ENCODE measurements at regions not wholly inside any gene's neighbourhood (a gene's known extent, or its start where the extent isn't known, plus 50 kb on each side); places are given as distances from the start of the nearest gene placed in this dataset.

DNA sequence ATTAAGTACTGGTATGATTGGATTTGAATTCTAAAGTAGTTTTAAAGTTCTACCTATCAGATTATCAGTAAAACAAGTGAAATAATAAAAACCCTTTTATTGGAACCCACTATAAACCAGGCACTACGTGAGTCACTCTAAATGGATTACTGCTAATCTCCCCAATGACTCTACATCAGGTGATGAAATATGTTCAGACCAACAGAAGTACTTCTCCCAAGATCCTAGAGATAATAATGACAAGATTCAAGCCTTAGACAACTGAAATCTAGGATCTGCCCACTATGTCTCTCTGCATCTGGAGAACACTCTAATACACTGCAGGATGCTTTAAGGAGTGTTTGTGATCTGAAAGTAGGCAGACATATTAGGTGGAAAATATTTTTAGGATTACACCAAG, 652.1 kb upstream of the CHORDC1 start:
- WGBS (ENCODE audit: insufficient coverage, low lambda C conversion rate): no CpG with 5 or more reads among the region's 1 CpG
- Histone ChIP-seq H3K4me1 (ENCODE audit: control insufficient read depth, insufficient read depth, low read length) (no peaks in the 10 kb centered on the region), H3K36me3 (ENCODE audit: control insufficient read depth, insufficient read depth, low read length) (no peaks in the 10 kb centered on the region), H3K27ac (ENCODE audit: low read length) (no peak overlapping the region), H3K27me3 (ENCODE audit: control insufficient read depth, insufficient read depth, low read length) (no peaks in the 10 kb centered on the region), H3K4me3 (ENCODE audit: low read length) (no peak overlapping the region), H3K9me3 (ENCODE audit: control insufficient read depth, low read depth, low read length) (no peaks in the 10 kb centered on the region)
- DNase-seq: no peak

DNA sequence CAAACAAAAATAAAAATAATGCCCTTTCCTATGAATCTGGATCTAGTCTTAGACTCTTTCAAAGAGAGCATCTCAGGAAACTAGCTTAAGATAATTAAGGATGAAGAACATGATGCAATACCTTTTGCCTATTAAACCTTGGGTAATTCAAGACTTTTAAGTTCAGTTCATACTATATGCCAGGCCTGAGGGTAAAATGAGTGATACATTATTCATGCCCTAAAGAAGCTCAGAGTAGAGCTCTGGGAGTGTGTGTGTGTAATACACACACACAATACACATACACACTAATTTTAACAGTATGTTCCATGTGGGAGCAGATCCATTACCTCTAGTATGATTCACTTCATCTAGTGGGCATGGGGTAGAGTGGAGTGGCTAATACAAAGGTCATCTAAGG, 651.4 kb upstream of the CHORDC1 start:
- H3K27me3 ChIP-seq (ENCODE audit: control insufficient read depth, insufficient read depth, low read length): no peaks in the 10 kb centered on the region
- no peaks in the 10 kb centered on the region for H3K36me3 ChIP-seq (ENCODE audit: control insufficient read depth, insufficient read depth, low read length)
- H3K4me3 ChIP-seq (ENCODE audit: low read length): no peak overlapping the region
- no peak overlapping the region for H3K27ac ChIP-seq (ENCODE audit: low read length)
- H3K9me3 ChIP-seq (ENCODE audit: control insufficient read depth, low read depth, low read length): no peaks in the 10 kb centered on the region
- no peak for DNase-seq
- no peaks in the 10 kb centered on the region for H3K4me1 ChIP-seq (ENCODE audit: control insufficient read depth, insufficient read depth, low read length)

DNA sequence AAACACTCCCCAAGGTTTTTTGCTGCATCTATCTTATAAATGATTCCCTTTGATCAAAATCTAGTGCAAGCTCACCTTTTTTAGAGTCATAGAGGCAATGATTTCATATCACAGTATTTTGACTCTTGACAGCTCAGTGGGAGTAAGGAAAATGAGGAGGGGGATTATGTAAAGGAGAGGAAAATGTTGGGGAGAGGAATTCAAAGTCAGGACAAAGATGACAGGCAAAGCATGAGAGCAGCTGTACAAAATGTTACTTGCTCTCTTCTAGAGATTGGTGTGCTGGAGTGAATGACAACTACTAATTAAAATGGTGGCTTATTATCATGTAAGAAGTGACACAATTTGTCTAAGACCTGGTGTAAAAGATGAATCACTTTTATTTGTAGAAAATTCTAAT, 644.6 kb upstream of the CHORDC1 start:
- no peaks in the 10 kb centered on the region for H3K4me1 ChIP-seq (ENCODE audit: control insufficient read depth, insufficient read depth, low read length)
- no peak overlapping the region for H3K4me3 ChIP-seq (ENCODE audit: low read length)
- no peak for DNase-seq
- no peak overlapping the region for H3K27ac ChIP-seq (ENCODE audit: low read length)
- H3K36me3 ChIP-seq (ENCODE audit: control insufficient read depth, insufficient read depth, low read length): no peaks in the 10 kb centered on the region
- H3K9me3 ChIP-seq (ENCODE audit: control insufficient read depth, low read depth, low read length): no peaks in the 10 kb centered on the region
- no peaks in the 10 kb centered on the region for H3K27me3 ChIP-seq (ENCODE audit: control insufficient read depth, insufficient read depth, low read length)

DNA sequence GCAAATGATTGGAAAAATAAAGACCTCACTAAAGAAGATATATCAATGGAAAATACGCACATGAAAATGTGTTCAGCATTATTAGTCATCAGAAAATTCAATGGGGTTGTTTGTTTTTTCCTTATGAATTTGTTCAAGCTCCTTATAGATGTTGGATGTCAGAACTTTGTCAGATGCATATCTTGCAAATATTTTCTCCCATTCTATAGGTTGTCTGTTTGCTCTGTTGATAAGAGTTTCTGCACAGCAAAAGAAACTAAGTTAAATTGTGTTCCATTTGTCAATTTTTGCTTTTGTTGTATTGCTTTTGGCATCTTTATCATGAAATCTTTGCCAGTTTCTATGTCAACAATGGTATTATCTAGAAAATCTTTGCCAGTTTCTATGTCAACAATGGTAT, 633.9 kb upstream of the CHORDC1 start:
- Histone ChIP-seq H3K4me3 (ENCODE audit: low read length) (no peak overlapping the region), H3K4me1 (ENCODE audit: control insufficient read depth, insufficient read depth, low read length) (no peaks in the 10 kb centered on the region), H3K9me3 (ENCODE audit: control insufficient read depth, low read depth, low read length) (no peaks in the 10 kb centered on the region), H3K27me3 (ENCODE audit: control insufficient read depth, insufficient read depth, low read length) (no peaks in the 10 kb centered on the region), H3K36me3 (ENCODE audit: control insufficient read depth, insufficient read depth, low read length) (no peaks in the 10 kb centered on the region), H3K27ac (ENCODE audit: low read length) (no peak overlapping the region)
- DNase-seq: no peak
- WGBS (ENCODE audit: insufficient coverage, low lambda C conversion rate): 80% methylated on average over 1 of the region's 1 CpG

DNA sequence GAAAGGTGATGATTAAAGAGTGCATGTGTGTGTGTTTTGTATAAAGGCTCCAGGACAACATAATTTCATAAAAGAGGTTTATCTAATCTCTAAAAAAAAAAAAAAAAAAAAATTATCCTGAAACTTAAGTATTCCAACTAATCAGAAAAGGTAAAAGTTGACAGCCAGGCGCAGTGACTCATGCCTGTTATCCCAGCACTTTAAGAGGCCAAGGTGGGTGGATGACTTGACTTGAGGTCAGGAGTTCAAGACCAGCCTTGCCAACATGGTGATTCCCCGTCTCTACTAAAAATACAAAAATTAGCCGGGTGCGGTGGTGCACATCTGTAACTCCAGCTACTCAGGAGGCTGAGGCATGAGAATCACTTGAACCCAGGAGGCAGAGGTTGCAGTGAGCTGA, 632.7 kb upstream of the CHORDC1 start:
- no peaks in the 10 kb centered on the region for H3K27me3 ChIP-seq (ENCODE audit: control insufficient read depth, insufficient read depth, low read length)
- no peak for DNase-seq
- H3K4me1 ChIP-seq (ENCODE audit: control insufficient read depth, insufficient read depth, low read length): no peaks in the 10 kb centered on the region
- no peaks in the 10 kb centered on the region for H3K9me3 ChIP-seq (ENCODE audit: control insufficient read depth, low read depth, low read length)
- no CpG with 5 or more reads among the region's 4 CpGs for WGBS (ENCODE audit: insufficient coverage, low lambda C conversion rate)
- H3K36me3 ChIP-seq (ENCODE audit: control insufficient read depth, insufficient read depth, low read length): no peaks in the 10 kb centered on the region
- no peak overlapping the region for H3K27ac ChIP-seq (ENCODE audit: low read length)
- no peak overlapping the region for H3K4me3 ChIP-seq (ENCODE audit: low read length)

DNA sequence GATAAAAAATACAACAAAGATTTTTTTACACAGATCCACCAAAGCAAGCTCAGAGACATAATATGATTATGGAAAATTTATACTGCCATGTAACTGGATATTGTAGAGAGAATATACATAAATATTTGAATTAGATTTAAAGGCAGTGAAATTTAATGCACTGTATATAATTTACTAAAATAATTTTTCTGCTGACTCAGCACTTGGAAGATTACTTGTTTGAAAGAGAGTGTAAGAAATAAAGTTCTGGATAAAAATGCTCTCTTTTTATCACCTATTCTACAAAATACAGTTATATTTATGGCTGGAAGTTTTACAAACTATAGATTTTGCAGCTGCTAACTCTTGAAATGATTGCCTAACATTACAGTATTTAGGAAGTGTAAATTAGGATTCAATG, 628.3 kb upstream of the CHORDC1 start:
- H3K9me3 ChIP-seq (ENCODE audit: control insufficient read depth, low read depth, low read length): no peaks in the 10 kb centered on the region
- no peak overlapping the region for H3K27ac ChIP-seq (ENCODE audit: low read length)
- no peaks in the 10 kb centered on the region for H3K27me3 ChIP-seq (ENCODE audit: control insufficient read depth, insufficient read depth, low read length)
- H3K4me3 ChIP-seq (ENCODE audit: low read length): no peak overlapping the region
- DNase-seq: no peak
- no peaks in the 10 kb centered on the region for H3K36me3 ChIP-seq (ENCODE audit: control insufficient read depth, insufficient read depth, low read length)
- no peaks in the 10 kb centered on the region for H3K4me1 ChIP-seq (ENCODE audit: control insufficient read depth, insufficient read depth, low read length)

DNA sequence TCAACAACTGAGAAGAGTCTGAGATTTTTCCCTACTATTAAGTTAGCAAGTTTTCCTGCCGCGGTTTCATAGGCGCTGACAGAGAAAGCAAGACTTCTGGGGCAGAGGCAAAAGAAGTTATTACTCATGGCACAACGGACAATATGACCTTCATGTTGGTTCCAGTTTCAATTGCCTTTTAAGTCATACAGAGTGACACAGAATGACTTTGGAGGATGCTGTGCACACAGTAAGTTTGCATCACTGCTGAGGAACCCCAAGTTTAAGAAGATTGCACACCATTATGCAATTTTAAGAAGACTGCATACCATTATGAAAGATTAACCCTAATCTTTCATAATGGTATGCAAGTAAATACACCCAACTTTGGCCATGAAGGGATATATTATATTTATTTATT, 626.5 kb upstream of the CHORDC1 start:
- H3K4me3 ChIP-seq (ENCODE audit: low read length): no peak overlapping the region
- no peak for DNase-seq
- WGBS (ENCODE audit: insufficient coverage, low lambda C conversion rate): 100% methylated on average over 1 of the region's 4 CpGs
- H3K36me3 ChIP-seq (ENCODE audit: control insufficient read depth, insufficient read depth, low read length): no peaks in the 10 kb centered on the region
- no peaks in the 10 kb centered on the region for H3K9me3 ChIP-seq (ENCODE audit: control insufficient read depth, low read depth, low read length)
- no peaks in the 10 kb centered on the region for H3K27me3 ChIP-seq (ENCODE audit: control insufficient read depth, insufficient read depth, low read length)
- H3K4me1 ChIP-seq (ENCODE audit: control insufficient read depth, insufficient read depth, low read length): no peaks in the 10 kb centered on the region
- H3K27ac ChIP-seq (ENCODE audit: low read length): no peak overlapping the region

DNA sequence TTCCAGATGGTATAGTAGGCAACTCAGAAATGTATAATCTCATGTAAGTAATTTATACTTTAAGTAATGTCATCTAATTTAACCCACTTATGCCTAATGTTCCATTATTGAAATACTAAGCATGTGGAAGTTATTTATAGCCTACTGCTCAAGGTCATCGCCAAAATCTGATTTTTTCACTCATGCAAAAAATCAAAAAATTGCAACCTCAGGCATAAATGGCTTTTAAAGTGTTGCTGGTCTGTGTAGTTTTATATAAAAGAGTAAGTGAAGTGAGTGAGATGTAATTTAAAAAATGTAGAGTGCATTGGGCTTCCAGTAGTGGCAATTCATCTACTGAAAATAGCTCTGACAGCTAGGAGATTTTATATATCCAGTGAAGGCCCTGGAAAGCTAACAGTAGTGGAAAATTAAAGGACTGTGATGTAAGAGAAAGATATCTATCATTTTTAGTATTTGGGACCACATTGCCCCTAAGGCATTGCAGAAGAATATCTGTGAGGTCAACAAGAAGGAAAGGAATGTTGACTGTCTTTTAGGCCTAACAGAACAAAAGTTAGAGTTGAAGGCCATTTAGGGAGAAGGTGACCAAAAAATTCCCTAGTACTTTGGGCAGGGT, 624.5 kb upstream of the CHORDC1 start:
- Histone ChIP-seq H3K4me1 (ENCODE audit: control insufficient read depth, insufficient read depth, low read length) (no peaks in the 10 kb centered on the region), H3K9me3 (ENCODE audit: control insufficient read depth, low read depth, low read length) (no peaks in the 10 kb centered on the region), H3K4me3 (ENCODE audit: low read length) (no peak overlapping the region), H3K27me3 (ENCODE audit: control insufficient read depth, insufficient read depth, low read length) (no peaks in the 10 kb centered on the region), H3K36me3 (ENCODE audit: control insufficient read depth, insufficient read depth, low read length) (no peaks in the 10 kb centered on the region), H3K27ac (ENCODE audit: low read length) (no peak overlapping the region)
- no peak for DNase-seq
- no CpG with 5 or more reads among the region's 1 CpG for WGBS (ENCODE audit: insufficient coverage, low lambda C conversion rate)

DNA sequence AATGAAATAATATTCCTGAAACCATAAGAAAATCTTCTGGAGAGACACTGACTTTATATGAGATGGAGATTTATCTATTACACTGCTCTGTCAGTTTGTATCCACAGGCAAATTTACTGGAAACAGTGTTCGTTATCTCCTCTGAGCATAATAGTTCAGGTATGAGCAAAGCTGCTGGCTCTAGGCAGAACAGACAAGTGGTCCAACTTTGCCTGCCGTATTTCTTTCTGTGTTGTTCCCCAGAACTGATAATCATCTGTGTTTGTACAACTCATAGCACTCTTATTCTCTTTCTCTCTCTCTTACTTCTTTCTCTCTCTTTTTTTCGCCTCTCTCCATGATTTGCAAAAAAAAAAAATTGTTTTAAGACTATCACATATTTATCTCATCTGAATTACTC, 623.8 kb upstream of the CHORDC1 start:
- no peak for DNase-seq
- H3K4me3 ChIP-seq (ENCODE audit: low read length): no peak overlapping the region
- H3K27ac ChIP-seq (ENCODE audit: low read length): no peak overlapping the region
- no peaks in the 10 kb centered on the region for H3K9me3 ChIP-seq (ENCODE audit: control insufficient read depth, low read depth, low read length)
- WGBS (ENCODE audit: insufficient coverage, low lambda C conversion rate): 49% methylated on average over 2 of the region's 3 CpGs
- no peaks in the 10 kb centered on the region for H3K27me3 ChIP-seq (ENCODE audit: control insufficient read depth, insufficient read depth, low read length)
- H3K36me3 ChIP-seq (ENCODE audit: control insufficient read depth, insufficient read depth, low read length): no peaks in the 10 kb centered on the region
- no peaks in the 10 kb centered on the region for H3K4me1 ChIP-seq (ENCODE audit: control insufficient read depth, insufficient read depth, low read length)

DNA sequence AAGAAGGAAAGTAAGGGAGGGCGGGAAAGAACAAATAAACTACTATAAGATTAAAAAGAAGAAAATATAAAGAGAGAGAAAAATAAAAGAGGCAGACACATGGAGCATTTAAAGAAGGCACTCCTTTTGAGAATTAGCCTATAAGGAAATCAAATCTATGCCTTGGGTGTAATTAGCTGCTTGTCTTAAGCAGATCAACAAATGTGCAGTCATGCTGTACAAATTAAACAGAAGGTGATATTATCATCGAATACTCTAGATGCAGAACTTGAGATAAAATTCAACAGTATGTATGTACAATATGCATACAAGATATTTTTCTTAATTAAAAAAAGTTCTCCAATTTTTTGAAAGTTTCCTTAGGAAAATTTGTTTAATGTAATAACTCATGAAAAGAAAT, 623.0 kb upstream of the CHORDC1 start:
- no peak for DNase-seq
- WGBS (ENCODE audit: insufficient coverage, low lambda C conversion rate): 93% methylated on average over 2 of the region's 2 CpGs
- Histone ChIP-seq H3K4me1 (ENCODE audit: control insufficient read depth, insufficient read depth, low read length) (no peaks in the 10 kb centered on the region), H3K4me3 (ENCODE audit: low read length) (no peak overlapping the region), H3K36me3 (ENCODE audit: control insufficient read depth, insufficient read depth, low read length) (no peaks in the 10 kb centered on the region), H3K27me3 (ENCODE audit: control insufficient read depth, insufficient read depth, low read length) (no peaks in the 10 kb centered on the region), H3K27ac (ENCODE audit: low read length) (no peak overlapping the region), H3K9me3 (ENCODE audit: control insufficient read depth, low read depth, low read length) (no peaks in the 10 kb centered on the region)

DNA sequence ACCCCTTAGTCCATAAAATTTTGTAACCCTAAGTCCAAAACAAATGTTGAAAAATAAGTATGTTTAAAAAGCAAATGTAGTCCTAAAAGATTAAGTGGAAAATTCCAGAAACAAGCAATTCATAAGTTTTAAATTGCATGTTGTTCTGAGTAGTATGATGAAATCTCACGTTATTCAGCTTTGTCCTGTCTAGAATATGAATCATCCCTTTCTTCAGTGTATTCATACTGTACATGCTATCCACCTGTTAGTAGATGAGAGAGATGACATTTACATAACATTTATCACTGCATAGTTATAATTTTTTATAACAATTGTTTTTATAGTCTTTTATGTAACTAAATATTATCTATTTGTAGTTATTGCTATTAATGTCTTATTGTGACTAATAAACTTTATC, 622.3 kb upstream of the CHORDC1 start:
- Histone ChIP-seq H3K4me3 (ENCODE audit: low read length) (no peak overlapping the region), H3K27ac (ENCODE audit: low read length) (no peak overlapping the region), H3K9me3 (ENCODE audit: control insufficient read depth, low read depth, low read length) (no peaks in the 10 kb centered on the region), H3K27me3 (ENCODE audit: control insufficient read depth, insufficient read depth, low read length) (no peaks in the 10 kb centered on the region), H3K36me3 (ENCODE audit: control insufficient read depth, insufficient read depth, low read length) (no peaks in the 10 kb centered on the region), H3K4me1 (ENCODE audit: control insufficient read depth, insufficient read depth, low read length) (no peaks in the 10 kb centered on the region)
- WGBS (ENCODE audit: insufficient coverage, low lambda C conversion rate): 100% methylated on average over 1 of the region's 1 CpG
- no peak for DNase-seq
